Fibroblast of mammary gland (primary cell): ENCODE measurements at regions not wholly inside any gene's neighbourhood (a gene's known extent, or its start where the extent isn't known, plus 50 kb on each side); places are given as distances from the start of the nearest gene placed in this dataset.

Experiments used
- DNase-seq: peaks from one replicate; pipeline ENCODE4 v3.0.0-alpha.2; 2010; ENCODE audit warnings: low read depth
- H3K4me3 ChIP-seq: 2 replicates; pipeline ENCODE4 v1.5.1; 2011; ENCODE audit warnings: low read depth, mild to moderate bottlenecking, low read length, moderate library complexity; ENCODE audit not compliant: control insufficient read depth
- CTCF ChIP-seq: conservative IDR thresholded peaks from 2 replicates; pipeline ENCODE4 v1.5.1; 2011; ENCODE audit warnings: low read depth, low read length, inconsistent platforms; ENCODE audit not compliant: control insufficient read depth, insufficient read depth

- DNase-seq = no peak
- TF ChIP-seq CTCF = no peak
- H3K4me3 ChIP-seq = no peak overlapping the region
Observed at GRCh38 chr10:3712707-3713106, 72.3 kb downstream of the KLF6 start.

- DNase-seq = no peak
- H3K4me3 ChIP-seq = no peak overlapping the region
- no peak for TF ChIP-seq CTCF
Observed at GRCh38 chr10:3711918-3712317, 73.1 kb downstream of the KLF6 start.

GRCh38 chr10:3710764-3711163 is 74.2 kb downstream of the KLF6 start:
- DNase-seq = no peak
- no peak for TF ChIP-seq CTCF
- no peak overlapping the region for H3K4me3 ChIP-seq

GRCh38 chr10:3709456-3710060 is 75.5 kb downstream of the KLF6 start:
- no peak for DNase-seq
- no peak for TF ChIP-seq CTCF
- H3K4me3 ChIP-seq = no peak overlapping the region

GRCh38 chr10:3708852-3709251 is 76.2 kb downstream of the KLF6 start:
- DNase-seq = no peak
- no peak overlapping the region for H3K4me3 ChIP-seq
- no peak for TF ChIP-seq CTCF

- DNase-seq = no peak
- TF ChIP-seq CTCF = no peak
- no peak overlapping the region for H3K4me3 ChIP-seq
Observed at GRCh38 chr10:3704565-3705325, 80.3 kb downstream of the KLF6 start.
